Stimulated activated CD4-positive, alpha-beta T cell treated with anti-CD3 and anti-CD28 coated beads, Interleukin-15, amount 100 ng/mL, for 48 hours (primary cell): ENCODE measurements at regions not wholly inside any gene's neighbourhood (a gene's known extent, or its start where the extent isn't known, plus 50 kb on each side); places are given as distances from the start of the nearest gene placed in this dataset.

Experiments
- DNase-seq, 2 donors: peaks; one replicate each; pipeline ENCODE4 v3.0.0-alpha.2; 2020; ENCODE audit warnings: low read depth in 2 of 2

DNA sequence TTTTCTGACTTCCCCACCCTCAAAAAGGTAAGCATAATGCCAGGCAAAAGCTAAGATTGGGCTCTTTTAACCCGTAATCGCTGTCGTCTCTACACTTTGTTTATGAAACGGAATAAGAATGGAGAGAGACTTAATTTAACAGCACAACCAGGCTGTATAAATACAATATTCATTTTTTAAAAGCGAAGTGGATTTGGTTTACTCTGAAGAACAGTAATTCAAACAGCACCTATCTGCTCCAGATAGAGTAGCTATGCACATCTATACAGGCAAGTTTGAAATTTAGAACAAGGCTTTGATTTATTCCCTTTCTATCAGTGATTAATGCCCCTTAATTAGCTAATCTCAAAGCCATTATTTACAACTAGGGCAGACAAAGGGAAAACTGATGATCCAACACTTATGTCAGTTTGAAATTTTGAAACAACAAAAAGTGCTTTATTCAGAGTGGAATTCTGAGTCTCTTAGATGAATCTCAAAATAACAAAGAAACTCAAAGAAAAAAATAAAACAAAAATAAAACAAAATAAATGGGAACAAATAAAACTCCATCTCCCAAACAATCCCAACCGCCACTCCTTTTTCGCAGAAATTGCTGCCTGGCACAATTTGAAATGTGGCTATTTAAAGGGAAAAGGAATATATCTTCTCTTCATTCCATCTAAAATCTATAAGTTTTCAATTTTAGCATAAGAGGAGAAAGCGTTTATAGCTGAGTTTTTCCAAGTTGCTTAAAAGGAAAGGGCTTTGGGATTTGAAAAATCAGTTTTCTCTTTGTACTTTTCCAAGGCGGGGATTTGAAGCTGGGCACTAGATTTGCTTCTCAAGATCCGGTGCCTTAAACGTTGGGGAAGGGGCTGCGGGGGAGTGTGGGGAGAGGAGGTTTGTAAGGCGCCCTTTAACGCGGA is 298.6 kb downstream of the PARP8 start:
- DNase-seq: no peak

DNA sequence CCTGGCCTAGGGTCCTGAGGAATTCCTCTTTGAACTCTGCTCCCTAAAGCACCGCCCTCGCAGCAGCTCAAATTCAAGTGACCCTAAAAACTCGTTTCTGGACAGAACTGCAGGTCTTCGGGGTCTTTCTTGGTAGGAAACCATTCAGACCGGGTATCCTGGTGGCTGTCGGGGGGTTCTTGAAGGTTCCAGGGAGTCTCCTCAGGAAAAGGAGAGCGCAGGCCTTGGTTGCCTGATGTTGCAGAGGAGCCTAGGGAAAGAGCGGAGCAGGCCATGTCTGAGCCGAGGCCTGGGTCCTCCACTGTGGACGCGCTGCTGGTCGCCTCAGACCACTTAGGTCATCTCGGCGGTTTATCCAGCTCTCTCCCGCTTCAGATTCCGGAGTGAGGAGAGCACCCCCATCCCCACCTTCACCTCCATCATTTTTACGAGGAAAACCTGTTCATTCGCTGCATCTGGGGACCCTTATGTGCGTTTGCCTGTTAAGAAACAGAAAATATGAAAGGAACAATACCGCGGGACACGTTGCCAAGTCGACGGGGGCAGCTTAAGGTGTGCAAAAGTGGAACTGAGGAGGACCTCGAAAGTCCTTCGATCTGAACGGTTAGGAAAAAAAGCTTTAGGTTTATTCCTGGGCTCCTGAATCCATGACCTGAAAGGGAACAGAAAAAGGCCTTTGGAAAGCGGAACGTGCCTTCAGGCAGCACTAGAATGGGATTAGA is 299.4 kb downstream of the PARP8 start:
- no peak for DNase-seq

DNA sequence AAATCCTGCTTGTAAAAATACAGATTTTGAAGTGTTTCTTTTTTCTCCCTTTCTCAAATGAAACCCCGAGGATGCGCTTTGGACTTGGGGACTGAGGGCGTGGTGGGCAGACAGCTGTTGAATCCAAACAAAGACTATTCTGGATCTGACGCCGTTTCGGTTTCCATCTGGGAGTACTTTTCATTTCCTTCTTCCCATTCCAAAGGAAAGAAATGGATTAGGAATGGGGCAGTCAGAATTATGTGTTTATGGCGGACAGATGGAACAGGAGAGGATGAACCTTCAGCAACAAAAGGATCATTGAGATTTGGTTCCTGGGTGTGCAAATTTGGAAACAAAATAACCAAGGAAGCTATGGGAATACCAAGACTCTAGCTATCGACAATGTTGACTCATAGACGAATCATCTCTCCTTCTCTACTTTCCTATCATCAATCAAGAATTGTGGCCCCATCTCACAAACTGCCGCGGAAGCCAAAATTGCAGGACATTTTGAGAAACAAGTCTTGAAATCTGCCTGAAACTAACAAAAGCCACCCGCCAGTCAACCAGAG is 300.6 kb downstream of the PARP8 start:
- no peak for DNase-seq

DNA sequence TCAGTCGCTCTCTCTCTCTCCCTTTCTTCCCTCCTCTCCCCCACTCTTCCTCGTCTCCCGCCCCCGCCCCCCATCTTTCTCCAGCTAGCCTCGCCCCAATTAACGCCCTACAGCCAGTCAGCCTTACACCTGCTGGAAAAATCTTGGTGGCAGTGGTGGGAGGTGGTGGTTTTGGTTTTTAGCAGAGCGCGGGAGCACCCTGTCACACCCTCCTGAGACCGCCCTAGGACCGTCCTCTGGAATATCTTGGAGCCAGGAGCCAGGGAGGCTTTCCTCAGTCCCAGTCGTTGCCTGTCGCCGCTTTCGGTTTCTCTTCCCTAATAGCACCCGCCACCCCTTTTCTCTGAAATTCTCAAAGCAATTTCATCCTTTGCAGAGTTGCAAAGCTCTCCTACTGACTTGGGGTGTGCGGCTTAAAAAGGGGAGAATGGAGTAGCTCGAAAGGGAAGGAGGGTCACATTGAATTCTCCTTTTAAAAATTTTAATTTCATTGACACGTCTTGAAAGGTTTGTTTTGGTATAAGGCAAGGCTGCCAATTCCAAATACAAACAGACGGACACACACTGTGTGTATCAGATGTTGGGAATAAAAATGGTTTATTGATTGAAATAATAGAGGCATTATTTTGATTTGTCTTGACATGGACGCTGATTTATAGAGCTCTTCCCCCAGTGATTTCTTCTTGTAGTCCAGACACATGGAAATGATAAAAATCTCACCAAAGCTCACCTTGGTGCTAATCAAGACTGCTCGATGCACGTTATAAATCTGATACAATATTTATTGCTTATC is 301.3 kb downstream of the PARP8 start:
- DNase-seq: no peak

DNA sequence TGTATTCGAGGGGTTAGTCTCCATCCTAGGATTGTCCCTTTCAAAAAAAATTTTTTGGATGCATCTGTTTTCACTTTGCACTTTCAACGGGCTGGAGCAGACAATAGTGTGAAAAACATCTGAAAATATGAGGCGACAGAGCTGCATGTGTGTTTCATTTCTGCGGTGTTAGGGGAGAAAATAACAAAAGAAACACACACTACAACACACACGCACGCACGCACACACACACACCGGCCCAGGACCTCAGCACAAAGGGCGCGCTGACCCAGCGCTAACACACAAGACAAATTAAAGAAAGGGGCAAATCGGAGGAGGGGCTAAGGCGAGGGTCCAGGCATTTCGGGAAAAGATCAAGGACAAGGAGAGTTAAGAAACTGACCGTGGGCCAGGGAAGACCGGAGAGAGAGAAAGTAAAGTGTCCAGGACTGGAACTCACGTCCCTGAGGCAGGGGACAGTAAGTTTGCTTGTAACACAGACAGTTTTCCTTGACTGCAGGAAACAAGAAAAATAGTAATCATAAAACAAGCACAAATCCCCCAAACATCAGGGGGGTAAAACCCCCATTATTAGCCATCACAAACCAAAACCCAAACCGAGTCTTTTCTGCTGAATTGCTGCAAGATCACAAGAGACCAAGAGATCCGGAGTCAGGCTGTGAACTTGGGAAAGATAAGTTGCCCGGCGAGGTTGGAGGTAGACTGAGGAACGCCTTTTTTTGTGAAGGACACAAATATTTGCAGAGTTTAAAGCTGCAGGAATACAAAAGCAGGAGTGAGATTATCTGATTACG is 302.1 kb downstream of the PARP8 start:
- DNase-seq: no peak

DNA sequence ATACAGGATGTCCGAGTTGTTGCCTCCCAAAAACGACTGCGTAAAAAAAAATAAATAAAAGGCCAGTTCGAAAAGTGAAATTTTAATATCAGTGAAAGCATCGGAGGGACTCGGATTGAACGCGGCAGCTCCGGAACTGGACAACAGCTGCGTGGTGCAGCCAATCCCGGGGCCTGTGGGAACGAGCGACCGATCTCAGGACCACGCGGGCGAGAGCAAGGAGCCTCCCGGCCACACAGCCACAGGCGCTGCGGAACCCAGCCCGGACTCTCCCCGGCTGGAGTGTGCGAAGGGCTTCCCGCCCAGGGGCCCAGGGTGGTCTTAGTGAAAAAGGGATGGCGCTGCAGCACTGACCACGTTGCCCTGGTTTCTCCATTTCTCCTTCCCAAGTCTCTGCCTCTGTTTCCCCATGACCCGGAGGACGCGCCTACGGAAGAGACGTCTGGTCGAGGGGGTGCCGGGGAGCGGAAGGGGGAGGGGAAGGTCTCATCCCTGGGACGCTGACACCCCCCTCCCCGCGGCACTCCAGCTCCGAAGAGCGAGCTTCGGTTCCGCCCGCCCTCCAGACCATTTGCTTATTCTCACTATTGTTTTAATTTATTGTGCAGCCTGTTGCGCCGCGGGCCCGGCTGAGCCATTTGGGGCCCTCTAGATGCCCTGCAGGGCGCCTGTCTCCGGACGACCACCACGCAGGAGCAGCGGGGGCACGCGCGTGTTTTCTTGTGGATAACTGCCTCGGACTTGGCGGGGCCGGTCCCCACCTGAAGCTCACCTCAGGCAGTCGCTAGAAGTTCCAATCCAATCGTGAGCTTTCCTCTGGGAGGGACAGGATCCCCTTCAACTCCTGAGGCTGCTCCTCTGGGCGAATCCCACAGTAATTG is 303.0 kb downstream of the PARP8 start:
- DNase-seq: no peak

DNA sequence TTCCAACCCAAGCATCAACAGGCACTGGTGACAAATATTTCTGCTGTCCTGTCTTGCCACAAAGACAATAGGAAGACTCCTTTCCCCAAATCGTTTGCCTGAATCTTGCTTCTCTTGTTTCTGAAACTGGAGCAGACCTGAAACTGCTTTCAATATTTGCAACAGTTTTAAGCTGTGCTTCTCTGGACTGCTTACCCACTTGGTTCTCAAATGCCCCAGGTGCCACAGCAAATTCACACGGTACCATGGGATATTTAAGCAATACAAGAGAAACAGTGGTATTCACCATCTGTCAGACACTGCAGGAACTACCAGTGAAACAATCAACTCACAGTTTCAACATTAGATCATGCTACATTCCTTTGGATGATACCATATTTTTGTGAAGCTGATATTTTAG is 309.4 kb downstream of the PARP8 start:
- no peak for DNase-seq

DNA sequence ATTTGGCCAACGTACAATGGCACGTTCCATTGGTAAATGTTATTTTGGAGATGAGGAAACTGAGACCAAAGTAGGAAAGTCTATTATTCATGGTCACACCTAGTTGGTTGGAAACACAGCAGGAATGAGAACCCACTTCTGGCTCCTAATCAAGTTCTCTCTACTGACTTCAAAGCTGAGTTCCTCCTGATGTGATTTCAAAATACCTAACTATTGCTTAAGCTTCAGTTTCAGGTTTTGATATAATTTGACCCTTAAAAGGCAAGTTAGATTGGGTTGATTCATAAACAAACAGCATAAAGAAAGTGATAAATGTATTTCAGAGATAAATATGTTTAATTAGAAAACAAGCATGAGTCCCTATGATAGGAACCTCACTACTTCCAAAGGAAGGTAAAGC is 312.5 kb downstream of the PARP8 start:
- no peak for DNase-seq

DNA sequence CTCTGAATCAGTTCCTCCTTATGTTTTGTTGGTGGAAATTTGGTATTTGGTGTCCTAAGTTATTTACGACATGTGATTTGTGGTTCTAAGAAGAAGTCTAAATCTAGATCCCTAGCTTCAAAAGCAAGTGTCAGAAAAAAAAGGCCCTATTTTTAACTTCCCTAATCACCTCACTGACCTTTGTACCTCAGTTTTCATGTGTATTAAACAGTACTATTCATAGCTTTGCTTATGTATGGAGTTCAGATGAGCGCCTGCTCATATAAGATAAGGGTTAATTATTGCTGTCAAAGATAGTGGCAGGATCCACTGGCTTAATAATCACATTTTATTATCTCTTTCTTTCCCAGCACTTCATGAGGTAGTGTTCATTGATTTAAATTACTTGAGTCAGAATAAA is 318.2 kb downstream of the PARP8 start:
- DNase-seq: no peak

DNA sequence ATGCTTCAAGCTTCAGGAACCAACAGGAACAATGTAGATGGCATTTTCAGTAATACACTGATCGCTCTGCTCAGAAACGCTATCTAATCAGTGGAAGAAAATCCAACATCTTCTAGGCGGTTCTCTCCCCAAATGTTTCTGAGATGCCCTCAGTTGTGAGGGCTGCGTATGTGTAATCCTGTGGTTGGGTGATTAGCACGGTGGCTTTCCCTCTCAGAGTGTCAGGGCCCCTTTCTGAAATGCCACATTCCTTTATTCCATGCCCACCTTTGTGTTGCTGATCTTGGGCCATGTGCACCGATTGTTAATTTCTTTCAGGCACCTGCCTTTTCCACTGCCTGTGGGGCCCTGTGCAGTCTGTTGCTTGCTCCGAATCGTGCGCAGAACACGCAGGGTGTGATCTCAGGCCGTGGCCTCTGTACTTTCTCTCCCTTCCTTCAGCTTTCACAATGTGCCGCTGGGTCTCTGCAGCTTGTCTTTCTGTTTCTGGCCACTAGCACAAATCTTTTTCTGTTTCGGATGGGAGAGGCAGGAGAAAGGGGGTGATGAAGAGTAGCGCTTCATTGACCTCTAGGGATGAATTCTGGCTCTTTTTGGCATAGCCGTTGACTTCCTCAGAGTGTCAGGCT is 324.0 kb downstream of the PARP8 start:
- no peak for DNase-seq

DNA sequence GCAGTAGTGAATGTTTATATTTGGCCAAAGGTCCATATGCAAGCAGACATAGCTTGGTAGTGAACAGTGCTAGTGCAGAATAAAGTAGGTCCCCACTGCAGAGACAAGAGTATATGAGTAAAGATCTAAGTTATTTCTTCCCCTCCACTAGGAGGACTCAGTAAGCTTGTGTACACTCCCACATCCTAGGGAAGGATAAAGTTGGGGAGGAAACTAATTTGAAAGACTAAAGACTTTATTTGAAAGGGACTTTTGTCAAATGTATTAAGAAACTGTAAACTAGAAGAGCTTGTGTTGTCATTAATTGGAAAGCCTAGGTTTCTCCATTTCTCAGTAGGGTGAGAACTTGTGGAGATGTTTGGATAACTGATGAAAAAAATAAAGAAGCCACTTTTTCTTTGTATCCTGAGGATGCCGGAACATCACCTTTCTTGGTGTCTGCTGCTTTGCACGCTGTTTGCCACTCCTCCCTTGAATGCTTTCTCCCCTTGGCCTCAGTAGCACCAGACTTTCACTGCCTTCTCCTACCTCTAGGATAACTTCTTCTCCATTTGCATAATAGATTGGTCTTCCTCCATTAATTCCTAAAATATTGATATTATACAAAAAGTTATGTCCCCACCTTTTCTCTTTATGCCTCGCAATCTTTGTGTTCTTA is 329.0 kb downstream of the PARP8 start:
- no peak for DNase-seq

DNA sequence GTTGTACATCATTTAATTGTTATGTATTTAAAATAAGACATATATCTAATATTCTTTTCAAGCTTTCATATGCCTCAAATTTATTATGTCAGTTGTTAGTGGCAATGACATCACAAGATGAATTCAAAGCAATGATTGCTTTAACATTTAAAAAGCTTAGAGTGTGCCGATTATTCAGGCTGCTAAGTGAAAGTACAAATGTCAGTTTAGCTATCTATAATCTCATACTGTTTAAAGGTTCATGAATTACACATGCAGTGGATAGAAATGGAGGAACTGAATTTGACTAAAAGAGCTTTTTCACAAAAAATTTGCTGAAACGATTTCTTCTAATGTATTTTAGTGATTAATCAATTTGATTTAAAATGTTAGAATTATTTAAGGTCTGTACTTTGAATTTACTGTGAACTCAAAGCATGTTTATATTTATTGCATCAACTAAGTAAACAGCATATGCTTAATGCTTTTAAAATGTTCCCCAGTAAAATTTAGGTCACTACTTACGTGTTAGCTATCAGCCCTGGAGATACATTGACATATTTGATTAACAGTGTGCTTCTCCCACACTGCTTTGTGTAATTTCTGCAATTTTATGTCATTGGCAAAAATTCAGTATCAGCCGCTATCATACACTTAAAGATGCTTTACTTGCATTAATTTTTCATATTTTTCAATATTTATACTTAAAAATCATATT is 334.9 kb downstream of the PARP8 start:
- DNase-seq: no peak

DNA sequence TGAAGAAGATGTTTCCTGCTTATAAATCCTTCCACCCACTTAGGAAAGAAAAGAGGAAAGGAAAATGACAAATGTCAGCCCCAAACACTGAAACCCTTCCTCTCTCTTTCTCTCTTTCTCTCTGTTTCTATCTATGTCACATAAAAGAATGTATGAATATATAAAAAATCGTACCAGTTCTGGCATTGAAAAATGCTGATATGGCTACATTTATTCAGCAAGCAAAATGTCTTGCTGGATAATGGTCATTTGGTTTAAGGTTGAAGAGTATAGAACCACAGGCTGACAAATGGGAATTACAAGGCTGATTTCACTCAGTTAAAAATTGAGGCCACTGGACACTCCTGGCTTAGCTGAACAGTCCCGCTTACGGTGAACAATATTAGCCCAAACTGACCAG is 335.9 kb downstream of the PARP8 start:
- DNase-seq: no peak

DNA sequence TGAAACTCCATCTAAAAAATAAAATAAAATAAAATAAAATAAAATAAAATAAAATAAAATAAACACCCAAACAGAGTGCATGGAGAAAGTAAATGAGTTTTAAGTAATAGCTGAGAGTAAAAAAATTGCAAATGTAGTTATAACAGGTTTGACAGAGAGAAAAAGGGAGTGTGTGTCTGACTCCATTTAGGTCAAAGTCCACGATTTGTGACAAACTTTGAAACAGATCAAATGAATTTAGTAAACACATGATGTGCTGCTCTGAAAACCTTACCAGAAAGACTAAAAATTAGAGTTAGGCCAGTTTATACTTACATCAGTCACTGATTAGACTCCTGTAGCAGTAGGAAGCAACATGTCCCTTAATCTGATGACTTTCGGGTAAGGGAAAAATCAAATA is 346.6 kb downstream of the PARP8 start:
- DNase-seq: no peak

DNA sequence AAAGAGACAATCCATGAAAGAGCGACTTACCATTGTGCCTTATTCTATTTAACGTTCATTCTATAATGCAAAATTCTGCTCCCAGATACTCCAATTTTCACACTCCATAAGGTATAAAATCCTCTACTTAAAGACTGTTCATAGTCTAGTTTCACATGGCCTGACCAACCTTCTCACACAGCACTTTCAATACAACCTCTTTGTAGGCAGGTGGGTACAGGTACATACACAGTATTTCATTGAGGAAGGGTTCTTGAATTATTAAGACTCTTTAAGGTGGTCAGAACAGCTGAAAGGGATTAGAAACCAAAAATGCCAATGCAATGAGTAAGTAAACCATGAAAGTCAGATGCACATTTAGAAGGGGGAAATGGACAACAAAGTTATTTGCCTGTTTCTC is 352.0 kb downstream of the PARP8 start:
- no peak for DNase-seq

DNA sequence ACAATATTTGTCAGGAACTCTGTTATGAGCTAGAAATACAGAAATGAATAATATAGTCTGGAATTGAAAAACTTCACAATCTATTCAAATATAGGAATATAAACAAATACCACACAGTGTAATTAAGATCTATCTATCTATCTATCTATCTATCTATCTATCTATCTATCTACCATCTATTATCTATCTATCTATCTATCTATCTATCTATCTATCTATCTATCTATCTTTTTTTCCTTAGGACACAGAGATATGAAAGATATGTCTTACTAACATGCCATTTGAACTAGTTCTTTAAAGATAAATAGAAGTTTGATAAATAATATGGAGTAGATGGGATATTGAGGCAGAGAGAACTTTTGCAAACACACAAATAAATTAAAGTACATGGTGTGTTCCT is 357.8 kb downstream of the PARP8 start:
- no peak for DNase-seq

DNA sequence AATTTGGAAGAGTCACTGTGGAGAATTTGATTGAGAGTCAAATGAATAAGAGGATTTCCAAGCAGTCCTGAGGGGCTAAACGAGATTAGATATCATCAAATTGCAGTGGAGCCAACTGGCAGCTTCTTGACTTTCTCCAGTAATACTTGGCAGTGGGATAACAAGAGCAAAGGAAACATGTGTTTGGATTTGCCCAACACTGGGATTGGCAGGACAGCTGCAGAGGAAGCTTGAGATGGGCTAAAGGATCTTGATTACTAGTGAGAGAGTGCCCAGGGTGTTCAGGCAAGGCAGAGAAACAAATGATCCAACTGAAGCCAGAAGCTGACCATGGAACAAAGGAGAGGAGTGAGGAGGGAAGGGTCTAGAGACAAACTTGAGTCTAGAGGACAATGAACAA is 356.0 kb upstream of the ISL1 start:
- no peak for DNase-seq

DNA sequence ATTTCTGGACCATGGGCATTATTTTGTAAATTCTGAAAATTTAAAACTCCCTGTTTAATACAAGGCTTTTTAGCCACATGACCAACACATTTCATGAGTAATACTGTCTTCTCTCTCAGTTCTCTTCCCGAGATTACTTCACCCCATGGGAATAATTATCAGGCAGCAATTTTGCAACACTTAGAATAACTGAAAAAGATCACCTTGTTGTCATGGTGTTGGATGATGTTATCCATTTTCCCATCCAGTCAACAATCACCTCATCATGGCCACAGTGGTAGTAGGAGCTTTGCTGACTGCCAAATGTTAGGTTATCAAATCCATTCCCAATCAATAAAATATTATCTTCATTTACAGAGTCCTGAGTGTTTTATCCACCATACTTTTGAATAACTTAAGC is 354.9 kb upstream of the ISL1 start:
- DNase-seq: no peak

DNA sequence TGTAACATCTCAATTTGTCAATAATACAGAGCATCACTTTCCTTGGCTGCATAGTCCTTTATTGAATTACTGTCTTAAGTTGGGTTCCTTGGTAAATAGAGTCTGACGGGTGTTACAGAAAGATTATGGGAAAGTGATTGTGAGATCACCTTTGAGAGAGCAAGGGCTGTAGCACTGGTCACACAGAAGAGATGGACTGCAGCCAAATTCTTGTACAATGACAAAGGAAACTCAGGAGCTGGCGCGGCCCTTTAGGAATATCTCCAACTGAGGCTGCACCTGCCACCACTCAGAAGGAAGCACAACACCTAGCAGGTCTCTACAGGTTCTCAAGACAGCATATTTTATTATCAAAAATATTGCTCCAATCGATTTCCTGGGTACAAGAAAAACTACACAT is 350.0 kb upstream of the ISL1 start:
- no peak for DNase-seq
